SK-N-MC (cell line): ENCODE measurements at regions not wholly inside any gene's neighbourhood (a gene's known extent, or its start where the extent isn't known, plus 50 kb on each side); places are given as distances from the start of the nearest gene placed in this dataset.

ENCODE experiments used
- EZH2 ChIP-seq: fragments of 200-600 bp; sonication (generic); IDR thresholded peaks from one replicate; pipeline ENCODE4 v1.6.1; 2017; ENCODE audit warnings: antibody characterized with exemption
- FOXP2 ChIP-seq: optimal IDR thresholded peaks from 2 replicates; pipeline ENCODE3; 2011; ENCODE audit warnings: mild to moderate bottlenecking, moderate library complexity; ENCODE audit not compliant: insufficient read depth; ENCODE audit errors: extremely low read length, control extremely low read depth
- POLR2AphosphoS5 ChIP-seq: IDR thresholded peaks from 2 replicates; pipeline ENCODE4 v1.6.1; 2012; ENCODE audit warnings: mild to moderate bottlenecking, low read depth, low read length, borderline replicate concordance

DNA sequence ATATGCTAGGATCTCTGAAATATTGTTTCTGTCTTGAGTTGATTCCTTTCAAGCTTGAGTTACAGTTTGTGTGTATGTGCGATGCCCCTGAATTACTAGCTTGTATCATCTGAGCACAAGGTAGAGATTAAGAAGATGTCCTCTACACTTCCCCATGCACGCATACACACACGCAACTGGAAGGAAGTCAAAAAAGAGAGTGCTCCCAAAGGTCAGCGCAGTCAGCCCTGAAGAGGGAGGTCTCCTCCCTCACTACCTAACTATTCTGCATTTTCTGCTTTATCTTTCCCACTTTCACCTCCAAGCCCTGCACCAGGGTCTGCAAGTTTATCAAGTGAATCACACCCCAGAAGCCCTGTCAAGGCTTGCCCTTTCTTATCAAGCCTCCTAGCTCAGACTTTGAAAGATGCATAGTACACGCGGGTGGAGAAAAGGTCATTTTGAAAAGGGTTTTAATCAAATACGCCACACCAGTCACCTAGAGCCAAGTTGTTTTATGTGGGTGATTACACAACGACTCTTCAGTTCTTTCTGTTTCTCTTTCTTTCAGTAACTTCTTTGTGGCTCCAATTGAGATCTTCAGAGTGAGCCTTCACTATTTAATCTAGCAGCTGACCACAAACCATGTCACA lies 127.7 kb downstream of the ASB9 start:
- TF ChIP-seq POLR2AphosphoS5 (no peak), EZH2 (no peak), FOXP2 (no peak)
